ENCODE measurements at regions not wholly inside any gene's neighbourhood (a gene's known extent, or its start where the extent isn't known, plus 50 kb on each side); places are given as distances from the start of the nearest gene placed in this dataset.

GRCh38 chr14:97376310-97376709 is 579.1 kb downstream of the VRK1 start:
- Mint-ChIP-seq H3K4me3 (ENCODE audit: unreplicated experiment) (no peak overlapping the region), H3K27ac (ENCODE audit: unreplicated experiment) (no peak overlapping the region), H3K36me3 (ENCODE audit: low read depth, unreplicated experiment) (no peaks in the 10 kb centered on the region), H3K27me3 (ENCODE audit: unreplicated experiment) (no peaks in the 10 kb centered on the region), H3K4me1 (ENCODE audit: unreplicated experiment) (peaks cover 5% of the 10 kb centered on the region), H3K9me3 (ENCODE audit: unreplicated experiment) (no peaks in the 10 kb centered on the region)
- DNase-seq (ENCODE audit: low spot score): no peak
- TF ChIP-seq CTCF (IDR thresholded peaks at IDR 0.05; ENCODE audit: unreplicated experiment): no peak

- Mint-ChIP-seq H3K4me1 (ENCODE audit: unreplicated experiment) (peaks cover 5% of the 10 kb centered on the region), H3K9me3 (ENCODE audit: unreplicated experiment) (no peaks in the 10 kb centered on the region), H3K27me3 (ENCODE audit: unreplicated experiment) (no peaks in the 10 kb centered on the region), H3K4me3 (ENCODE audit: unreplicated experiment) (no peak overlapping the region), H3K27ac (ENCODE audit: unreplicated experiment) (no peak overlapping the region), H3K36me3 (ENCODE audit: low read depth, unreplicated experiment) (no peaks in the 10 kb centered on the region)
- no peak for TF ChIP-seq CTCF (IDR thresholded peaks at IDR 0.05; ENCODE audit: unreplicated experiment)
- DNase-seq (ENCODE audit: low spot score): no peak
Measured at GRCh38 chr14:97377550-97377949, 580.4 kb downstream of the VRK1 start.

- Mint-ChIP-seq H3K4me1 (ENCODE audit: unreplicated experiment) (peaks cover 5% of the 10 kb centered on the region), H3K27ac (ENCODE audit: unreplicated experiment) (no peak overlapping the region), H3K4me3 (ENCODE audit: unreplicated experiment) (no peak overlapping the region), H3K27me3 (ENCODE audit: unreplicated experiment) (no peaks in the 10 kb centered on the region), H3K9me3 (ENCODE audit: unreplicated experiment) (no peaks in the 10 kb centered on the region), H3K36me3 (ENCODE audit: low read depth, unreplicated experiment) (no peaks in the 10 kb centered on the region)
- DNase-seq (ENCODE audit: low spot score): no peak
- no peak for TF ChIP-seq CTCF (IDR thresholded peaks at IDR 0.05; ENCODE audit: unreplicated experiment)
Measured at GRCh38 chr14:97379091-97379531, 581.9 kb downstream of the VRK1 start.

DNA sequence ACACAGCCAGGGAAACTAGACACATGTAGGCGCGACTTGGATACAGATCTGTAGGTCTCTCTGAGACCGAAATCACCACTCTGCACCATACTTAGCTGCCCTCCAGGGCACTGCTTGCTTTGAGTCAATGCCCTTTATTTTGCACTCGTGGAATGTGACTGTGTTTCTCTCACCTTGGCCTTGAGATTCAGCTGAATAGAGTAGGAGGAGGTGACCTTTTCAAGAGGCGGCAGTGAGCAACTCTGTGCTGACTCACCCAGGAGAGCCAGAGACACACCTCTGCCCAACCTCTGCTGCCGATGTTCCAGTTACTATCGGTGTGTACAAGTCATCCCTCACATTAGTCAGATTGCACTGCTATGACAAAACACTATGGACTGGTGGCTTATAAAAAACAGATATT is 583.4 kb downstream of the VRK1 start:
- no peak for DNase-seq (ENCODE audit: low spot score)
- Mint-ChIP-seq H3K27ac (ENCODE audit: unreplicated experiment) (no peak overlapping the region), H3K4me3 (ENCODE audit: unreplicated experiment) (no peak overlapping the region), H3K36me3 (ENCODE audit: low read depth, unreplicated experiment) (no peaks in the 10 kb centered on the region), H3K27me3 (ENCODE audit: unreplicated experiment) (no peaks in the 10 kb centered on the region), H3K9me3 (ENCODE audit: unreplicated experiment) (no peaks in the 10 kb centered on the region), H3K4me1 (ENCODE audit: unreplicated experiment) (peaks cover 5% of the 10 kb centered on the region)
- no peak for TF ChIP-seq CTCF (IDR thresholded peaks at IDR 0.05; ENCODE audit: unreplicated experiment)

DNA sequence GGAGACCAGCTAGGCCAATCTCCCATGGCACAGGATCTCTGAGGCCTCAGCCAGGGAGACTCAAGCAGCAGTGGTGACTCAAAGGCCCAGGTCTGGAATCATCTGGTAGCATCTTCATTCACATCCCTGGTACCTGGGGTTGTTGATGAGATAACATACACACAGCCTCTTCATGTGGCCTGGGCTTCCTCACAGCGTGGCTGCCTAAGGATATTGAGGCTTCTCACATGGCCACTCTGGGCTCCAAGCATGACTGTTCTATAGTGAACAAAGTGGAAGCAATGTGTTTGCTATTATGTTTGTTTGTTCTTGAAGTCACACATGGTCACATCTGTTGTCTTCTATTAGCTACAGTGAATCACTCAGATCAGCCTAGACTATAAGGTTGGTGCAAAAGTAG is 584.1 kb downstream of the VRK1 start:
- no peak for TF ChIP-seq CTCF (IDR thresholded peaks at IDR 0.05; ENCODE audit: unreplicated experiment)
- Mint-ChIP-seq H3K4me1 (ENCODE audit: unreplicated experiment) (peaks cover 5% of the 10 kb centered on the region), H3K27me3 (ENCODE audit: unreplicated experiment) (no peaks in the 10 kb centered on the region), H3K4me3 (ENCODE audit: unreplicated experiment) (no peak overlapping the region), H3K27ac (ENCODE audit: unreplicated experiment) (no peak overlapping the region), H3K36me3 (ENCODE audit: low read depth, unreplicated experiment) (no peaks in the 10 kb centered on the region), H3K9me3 (ENCODE audit: unreplicated experiment) (no peaks in the 10 kb centered on the region)
- DNase-seq (ENCODE audit: low spot score): no peak
